Osteocyte (in vitro differentiated cells): ENCODE measurements at regions not wholly inside any gene's neighbourhood (a gene's known extent, or its start where the extent isn't known, plus 50 kb on each side); places are given as distances from the start of the nearest gene placed in this dataset.

Source experiments
- DNase-seq: peaks from one replicate; pipeline ENCODE4 v3.0.0; 2021; ENCODE audit warnings: mixed read lengths; ENCODE audit not compliant: unreplicated experiment; ENCODE audit errors: extremely low spot score
- H3K27ac Mint-ChIP-seq: one replicate; pipeline ENCODE4 v1.8.0; 2021; ENCODE audit warnings: mild to moderate bottlenecking, mixed read lengths; ENCODE audit not compliant: unreplicated experiment
- H3K27me3 Mint-ChIP-seq: one replicate; pipeline ENCODE4 v1.8.0; 2021; ENCODE audit warnings: mixed read lengths; ENCODE audit not compliant: unreplicated experiment
- H3K36me3 Mint-ChIP-seq: one replicate; pipeline ENCODE4 v1.8.0; 2021; ENCODE audit warnings: mixed read lengths; ENCODE audit not compliant: unreplicated experiment
- H3K4me1 Mint-ChIP-seq: one replicate; pipeline ENCODE4 v1.8.0; 2021; ENCODE audit warnings: mixed read lengths; ENCODE audit not compliant: unreplicated experiment
- H3K4me3 Mint-ChIP-seq: one replicate; pipeline ENCODE4 v1.8.0; 2021; ENCODE audit warnings: mild to moderate bottlenecking, moderate library complexity, mixed read lengths; ENCODE audit not compliant: unreplicated experiment
- H3K9me3 Mint-ChIP-seq: one replicate; pipeline ENCODE4 v1.8.0; 2021; ENCODE audit warnings: mixed read lengths; ENCODE audit not compliant: unreplicated experiment
- TF ChIP-seq, protein P1 (sequence below): fragments of 200-600 bp; sonication (generic); IDR thresholded peaks from 2 replicates; pipeline ENCODE4 v1.5.0; 2021; ENCODE audit warnings: antibody characterized with exemption, mild to moderate bottlenecking, moderate library complexity

DNA sequence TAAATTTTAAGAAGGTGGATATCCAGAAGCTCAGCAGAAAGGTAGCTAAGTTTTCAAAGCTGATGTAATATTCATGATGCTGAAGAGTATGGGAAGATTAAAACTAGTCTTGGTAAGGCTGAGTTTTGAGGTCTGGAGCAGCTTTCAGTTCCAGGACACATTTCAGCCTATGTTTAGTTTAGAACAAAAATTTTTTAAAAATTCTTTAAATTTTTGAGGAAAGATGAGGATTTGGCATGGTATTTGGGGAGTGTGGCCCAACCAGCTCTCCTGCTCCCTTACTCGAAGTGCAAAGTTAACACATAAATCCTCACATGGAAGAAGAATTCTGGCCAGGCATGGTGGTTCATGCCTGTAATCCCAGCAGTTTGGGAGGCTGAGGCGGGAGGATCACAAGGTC, 1039.1 kb downstream of the NAALADL2 start:
- TF ChIP-seq, protein P1, sequence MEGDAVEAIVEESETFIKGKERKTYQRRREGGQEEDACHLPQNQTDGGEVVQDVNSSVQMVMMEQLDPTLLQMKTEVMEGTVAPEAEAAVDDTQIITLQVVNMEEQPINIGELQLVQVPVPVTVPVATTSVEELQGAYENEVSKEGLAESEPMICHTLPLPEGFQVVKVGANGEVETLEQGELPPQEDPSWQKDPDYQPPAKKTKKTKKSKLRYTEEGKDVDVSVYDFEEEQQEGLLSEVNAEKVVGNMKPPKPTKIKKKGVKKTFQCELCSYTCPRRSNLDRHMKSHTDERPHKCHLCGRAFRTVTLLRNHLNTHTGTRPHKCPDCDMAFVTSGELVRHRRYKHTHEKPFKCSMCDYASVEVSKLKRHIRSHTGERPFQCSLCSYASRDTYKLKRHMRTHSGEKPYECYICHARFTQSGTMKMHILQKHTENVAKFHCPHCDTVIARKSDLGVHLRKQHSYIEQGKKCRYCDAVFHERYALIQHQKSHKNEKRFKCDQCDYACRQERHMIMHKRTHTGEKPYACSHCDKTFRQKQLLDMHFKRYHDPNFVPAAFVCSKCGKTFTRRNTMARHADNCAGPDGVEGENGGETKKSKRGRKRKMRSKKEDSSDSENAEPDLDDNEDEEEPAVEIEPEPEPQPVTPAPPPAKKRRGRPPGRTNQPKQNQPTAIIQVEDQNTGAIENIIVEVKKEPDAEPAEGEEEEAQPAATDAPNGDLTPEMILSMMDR = no peak
- DNase-seq = no peak
- H3K36me3 Mint-ChIP-seq = no peaks in the 10 kb centered on the region
- peaks cover 8% of the 10 kb centered on the region for H3K9me3 Mint-ChIP-seq
- H3K27ac Mint-ChIP-seq = no peak overlapping the region
- H3K4me3 Mint-ChIP-seq = no peak overlapping the region
- no peaks in the 10 kb centered on the region for H3K27me3 Mint-ChIP-seq
- peaks cover 6% of the 10 kb centered on the region for H3K4me1 Mint-ChIP-seq

DNA sequence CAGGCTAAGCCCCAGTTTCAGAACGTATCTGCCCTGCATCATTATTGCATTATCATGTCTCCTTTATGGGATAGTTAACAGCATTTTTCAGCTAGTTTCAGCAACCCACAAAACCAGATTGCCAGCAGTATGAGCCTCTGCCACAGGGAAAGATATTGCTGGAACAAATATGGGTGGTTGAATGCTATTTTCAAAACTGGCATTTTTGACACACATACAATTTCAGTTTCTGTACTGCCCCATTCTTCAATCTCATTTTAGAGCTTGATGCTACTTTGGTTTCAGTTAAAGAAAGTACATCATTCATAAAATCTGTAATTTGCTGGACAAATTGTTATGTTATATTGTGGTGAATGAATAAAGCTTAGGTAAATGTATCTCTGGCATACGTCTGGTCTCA, 1037.5 kb downstream of the NAALADL2 start:
- Mint-ChIP-seq H3K36me3 (no peaks in the 10 kb centered on the region), H3K9me3 (peaks cover 8% of the 10 kb centered on the region), H3K27ac (no peak overlapping the region), H3K27me3 (no peaks in the 10 kb centered on the region), H3K4me3 (no peak overlapping the region), H3K4me1 (peaks cover 6% of the 10 kb centered on the region)
- TF ChIP-seq, protein P1 = no peak
- DNase-seq = no peak

DNA sequence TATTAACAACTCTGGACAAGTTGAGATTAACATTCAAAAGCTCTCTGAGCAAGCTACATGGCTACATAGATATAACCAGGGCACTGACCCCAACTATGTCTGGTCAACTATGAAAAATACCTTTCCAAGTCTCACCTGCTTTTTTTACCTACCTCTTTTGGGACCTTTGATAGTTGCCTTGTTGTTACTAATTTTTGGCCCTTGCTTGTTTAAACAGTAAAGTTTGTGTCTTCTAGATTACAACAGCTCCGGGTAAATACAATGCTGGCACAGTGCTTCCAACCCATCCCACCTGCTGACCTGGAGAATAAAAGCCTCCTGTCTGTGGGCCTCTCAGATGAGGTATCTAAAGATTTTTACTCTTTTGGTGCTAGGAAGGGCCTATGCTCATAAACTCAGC, 1036.6 kb downstream of the NAALADL2 start:
- no peaks in the 10 kb centered on the region for H3K27me3 Mint-ChIP-seq
- H3K4me3 Mint-ChIP-seq = no peak overlapping the region
- no peak overlapping the region for H3K27ac Mint-ChIP-seq
- TF ChIP-seq, protein P1 = no peak
- H3K4me1 Mint-ChIP-seq = peaks cover 6% of the 10 kb centered on the region
- H3K36me3 Mint-ChIP-seq = no peaks in the 10 kb centered on the region
- peaks cover 8% of the 10 kb centered on the region for H3K9me3 Mint-ChIP-seq
- DNase-seq = no peak

DNA sequence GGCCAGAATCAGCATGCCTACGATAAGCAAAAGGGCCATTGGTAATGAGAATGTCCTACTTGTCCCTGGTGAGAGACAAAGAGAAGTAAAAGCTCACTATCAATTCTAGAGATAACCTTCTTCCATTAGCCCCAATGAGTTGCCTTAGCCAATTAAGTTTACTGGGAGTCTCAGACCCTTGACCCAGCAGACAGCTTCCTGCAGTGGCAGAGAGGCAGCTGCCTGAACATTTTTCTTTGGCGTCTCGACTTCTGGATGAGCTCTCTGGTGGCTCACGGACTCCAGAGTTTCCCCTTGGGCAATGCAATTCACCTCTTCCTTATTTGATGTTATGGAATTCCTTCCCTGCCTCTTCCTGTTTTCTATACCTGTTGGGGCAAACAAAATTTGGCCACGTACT, 1034.4 kb downstream of the NAALADL2 start:
- peaks cover 8% of the 10 kb centered on the region for H3K9me3 Mint-ChIP-seq
- no peak overlapping the region for H3K4me3 Mint-ChIP-seq
- TF ChIP-seq, protein P1 = no peak
- H3K27me3 Mint-ChIP-seq = no peaks in the 10 kb centered on the region
- no peak for DNase-seq
- peaks cover 16% of the 10 kb centered on the region for H3K4me1 Mint-ChIP-seq
- no peak overlapping the region for H3K27ac Mint-ChIP-seq
- no peaks in the 10 kb centered on the region for H3K36me3 Mint-ChIP-seq

DNA sequence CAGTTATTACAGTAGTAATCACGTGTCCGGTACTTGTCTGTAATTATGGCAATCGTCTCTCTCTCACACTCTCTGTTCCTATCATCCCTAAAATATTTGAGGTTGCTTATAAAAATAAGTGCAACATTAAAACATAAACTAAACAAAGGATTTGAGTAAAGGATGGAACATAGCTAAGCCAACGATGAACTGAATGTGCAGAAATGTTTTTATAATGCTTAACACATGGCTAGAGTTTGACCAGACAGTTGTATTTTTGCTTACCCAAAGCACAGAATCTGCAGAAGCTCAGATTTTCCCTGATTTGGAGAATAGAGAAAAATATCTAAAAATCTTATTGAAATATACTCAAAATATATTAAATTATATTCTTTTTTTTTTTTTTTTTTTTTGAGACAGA, 1030.9 kb downstream of the NAALADL2 start:
- no peak overlapping the region for H3K4me3 Mint-ChIP-seq
- H3K9me3 Mint-ChIP-seq = peaks cover 8% of the 10 kb centered on the region
- DNase-seq = no peak
- peaks cover 10% of the 10 kb centered on the region for H3K4me1 Mint-ChIP-seq
- no peak overlapping the region for H3K27ac Mint-ChIP-seq
- TF ChIP-seq, protein P1 = no peak
- no peaks in the 10 kb centered on the region for H3K27me3 Mint-ChIP-seq
- H3K36me3 Mint-ChIP-seq = no peaks in the 10 kb centered on the region
